ENCODE measurements at regions not wholly inside any gene's neighbourhood (a gene's known extent, or its start where the extent isn't known, plus 50 kb on each side); places are given as distances from the start of the nearest gene placed in this dataset.

- H3K27ac ChIP-seq (ENCODE audit: low read length), result no peak overlapping the region
- 80% methylated on average over 1 of the region's 1 CpG for WGBS (ENCODE audit: insufficient coverage, low lambda C conversion rate)
- no peaks in the 10 kb centered on the region for H3K27me3 ChIP-seq (ENCODE audit: control insufficient read depth, insufficient read depth, low read length)
- H3K36me3 ChIP-seq (ENCODE audit: control insufficient read depth, insufficient read depth, low read length), result no peaks in the 10 kb centered on the region
- H3K9me3 ChIP-seq (ENCODE audit: control insufficient read depth, low read depth, low read length), result no peaks in the 10 kb centered on the region
- DNase-seq, result no peak
- no peaks in the 10 kb centered on the region for H3K4me1 ChIP-seq (ENCODE audit: control insufficient read depth, insufficient read depth, low read length)
- H3K4me3 ChIP-seq (ENCODE audit: low read length), result no peak overlapping the region
Observed at GRCh38 chr2:23134726-23135125, 250.3 kb upstream of the KLHL29 start.

GRCh38 chr2:23135481-23136100, 249.4 kb upstream of the KLHL29 start:
- no peaks in the 10 kb centered on the region for H3K9me3 ChIP-seq (ENCODE audit: control insufficient read depth, low read depth, low read length)
- 40% methylated on average over 2 of the region's 9 CpGs for WGBS (ENCODE audit: insufficient coverage, low lambda C conversion rate)
- no peak overlapping the region for H3K27ac ChIP-seq (ENCODE audit: low read length)

GRCh38 chr2:23137166-23137565, 247.8 kb upstream of the KLHL29 start:
- no peak for DNase-seq
- H3K4me1 ChIP-seq (ENCODE audit: control insufficient read depth, insufficient read depth, low read length), result no peaks in the 10 kb centered on the region
- H3K36me3 ChIP-seq (ENCODE audit: control insufficient read depth, insufficient read depth, low read length), result no peaks in the 10 kb centered on the region
- no peak overlapping the region for H3K4me3 ChIP-seq (ENCODE audit: low read length)
- H3K9me3 ChIP-seq (ENCODE audit: control insufficient read depth, low read depth, low read length), result no peaks in the 10 kb centered on the region
- 83% methylated on average over 1 of the region's 2 CpGs for WGBS (ENCODE audit: insufficient coverage, low lambda C conversion rate)
- H3K27me3 ChIP-seq (ENCODE audit: control insufficient read depth, insufficient read depth, low read length), result no peaks in the 10 kb centered on the region
- no peak overlapping the region for H3K27ac ChIP-seq (ENCODE audit: low read length)

More at GRCh38 chr2:23135481-23136100, 249.4 kb upstream of the KLHL29 start:
- H3K36me3 ChIP-seq (ENCODE audit: control insufficient read depth, insufficient read depth, low read length), result no peaks in the 10 kb centered on the region
- no peak overlapping the region for H3K4me3 ChIP-seq (ENCODE audit: low read length)
- DNase-seq, result no peak
- no peaks in the 10 kb centered on the region for H3K4me1 ChIP-seq (ENCODE audit: control insufficient read depth, insufficient read depth, low read length)
- no peaks in the 10 kb centered on the region for H3K27me3 ChIP-seq (ENCODE audit: control insufficient read depth, insufficient read depth, low read length)

- no peaks in the 10 kb centered on the region for H3K27me3 ChIP-seq (ENCODE audit: control insufficient read depth, insufficient read depth, low read length)
- H3K4me1 ChIP-seq (ENCODE audit: control insufficient read depth, insufficient read depth, low read length), result no peaks in the 10 kb centered on the region
- no peaks in the 10 kb centered on the region for H3K36me3 ChIP-seq (ENCODE audit: control insufficient read depth, insufficient read depth, low read length)
- no CpG with 5 or more reads among the region's 4 CpGs for WGBS (ENCODE audit: insufficient coverage, low lambda C conversion rate)
- no peak overlapping the region for H3K27ac ChIP-seq (ENCODE audit: low read length)
- DNase-seq, result no peak
- H3K4me3 ChIP-seq (ENCODE audit: low read length), result no peak overlapping the region
- H3K9me3 ChIP-seq (ENCODE audit: control insufficient read depth, low read depth, low read length), result no peaks in the 10 kb centered on the region
Observed at GRCh38 chr2:23138701-23139100, 246.3 kb upstream of the KLHL29 start.

GRCh38 chr2:23145460-23145859, 239.5 kb upstream of the KLHL29 start:
- no peak overlapping the region for H3K4me3 ChIP-seq (ENCODE audit: low read length)
- no peaks in the 10 kb centered on the region for H3K27me3 ChIP-seq (ENCODE audit: control insufficient read depth, insufficient read depth, low read length)
- no peaks in the 10 kb centered on the region for H3K9me3 ChIP-seq (ENCODE audit: control insufficient read depth, low read depth, low read length)
- no peaks in the 10 kb centered on the region for H3K36me3 ChIP-seq (ENCODE audit: control insufficient read depth, insufficient read depth, low read length)
- DNase-seq, result no peak
- H3K4me1 ChIP-seq (ENCODE audit: control insufficient read depth, insufficient read depth, low read length), result no peaks in the 10 kb centered on the region
- no peak overlapping the region for H3K27ac ChIP-seq (ENCODE audit: low read length)

GRCh38 chr2:23146011-23146410, 239.0 kb upstream of the KLHL29 start:
- Histone ChIP-seq H3K36me3 (ENCODE audit: control insufficient read depth, insufficient read depth, low read length) (no peaks in the 10 kb centered on the region), H3K27me3 (ENCODE audit: control insufficient read depth, insufficient read depth, low read length) (no peaks in the 10 kb centered on the region)
- 100% methylated on average over 2 of the region's 2 CpGs for WGBS (ENCODE audit: insufficient coverage, low lambda C conversion rate)

GRCh38 chr2:23148342-23148741, 236.6 kb upstream of the KLHL29 start:
- H3K4me1 ChIP-seq (ENCODE audit: control insufficient read depth, insufficient read depth, low read length), result no peaks in the 10 kb centered on the region

More at GRCh38 chr2:23146011-23146410, 239.0 kb upstream of the KLHL29 start:
- no peak overlapping the region for H3K27ac ChIP-seq (ENCODE audit: low read length)
- DNase-seq, result no peak
- H3K9me3 ChIP-seq (ENCODE audit: control insufficient read depth, low read depth, low read length), result no peaks in the 10 kb centered on the region
- no peaks in the 10 kb centered on the region for H3K4me1 ChIP-seq (ENCODE audit: control insufficient read depth, insufficient read depth, low read length)
- no peak overlapping the region for H3K4me3 ChIP-seq (ENCODE audit: low read length)

GRCh38 chr2:23149777-23150176, 235.2 kb upstream of the KLHL29 start:
- WGBS (ENCODE audit: insufficient coverage, low lambda C conversion rate), result no CpG with 5 or more reads among the region's 2 CpGs
- Histone ChIP-seq H3K36me3 (ENCODE audit: control insufficient read depth, insufficient read depth, low read length) (no peaks in the 10 kb centered on the region), H3K4me3 (ENCODE audit: low read length) (no peak overlapping the region), H3K27me3 (ENCODE audit: control insufficient read depth, insufficient read depth, low read length) (no peaks in the 10 kb centered on the region), H3K4me1 (ENCODE audit: control insufficient read depth, insufficient read depth, low read length) (no peaks in the 10 kb centered on the region), H3K9me3 (ENCODE audit: control insufficient read depth, low read depth, low read length) (no peaks in the 10 kb centered on the region), H3K27ac (ENCODE audit: low read length) (no peak overlapping the region)
- DNase-seq, result no peak

More at GRCh38 chr2:23148342-23148741, 236.6 kb upstream of the KLHL29 start:
- WGBS (ENCODE audit: insufficient coverage, low lambda C conversion rate), result no CpG with 5 or more reads among the region's 3 CpGs
- Histone ChIP-seq H3K36me3 (ENCODE audit: control insufficient read depth, insufficient read depth, low read length) (no peaks in the 10 kb centered on the region), H3K4me3 (ENCODE audit: low read length) (no peak overlapping the region), H3K27ac (ENCODE audit: low read length) (no peak overlapping the region), H3K9me3 (ENCODE audit: control insufficient read depth, low read depth, low read length) (no peaks in the 10 kb centered on the region), H3K27me3 (ENCODE audit: control insufficient read depth, insufficient read depth, low read length) (no peaks in the 10 kb centered on the region)
- no peak for DNase-seq

GRCh38 chr2:23153484-23153883, 231.5 kb upstream of the KLHL29 start:
- no peak for DNase-seq

GRCh38 chr2:23155022-23155421, 230.0 kb upstream of the KLHL29 start:
- Histone ChIP-seq H3K4me3 (ENCODE audit: low read length) (no peak overlapping the region), H3K36me3 (ENCODE audit: control insufficient read depth, insufficient read depth, low read length) (no peaks in the 10 kb centered on the region), H3K27me3 (ENCODE audit: control insufficient read depth, insufficient read depth, low read length) (no peaks in the 10 kb centered on the region), H3K4me1 (ENCODE audit: control insufficient read depth, insufficient read depth, low read length) (no peaks in the 10 kb centered on the region), H3K27ac (ENCODE audit: low read length) (no peak overlapping the region), H3K9me3 (ENCODE audit: control insufficient read depth, low read depth, low read length) (no peaks in the 10 kb centered on the region)
- peak; percentile 14 to 50 for DNase-seq
- WGBS (ENCODE audit: insufficient coverage, low lambda C conversion rate), result no CpG with 5 or more reads among the region's 4 CpGs

More at GRCh38 chr2:23153484-23153883, 231.5 kb upstream of the KLHL29 start:
- Histone ChIP-seq H3K27ac (ENCODE audit: low read length) (no peak overlapping the region), H3K4me1 (ENCODE audit: control insufficient read depth, insufficient read depth, low read length) (no peaks in the 10 kb centered on the region), H3K27me3 (ENCODE audit: control insufficient read depth, insufficient read depth, low read length) (no peaks in the 10 kb centered on the region), H3K9me3 (ENCODE audit: control insufficient read depth, low read depth, low read length) (no peaks in the 10 kb centered on the region), H3K36me3 (ENCODE audit: control insufficient read depth, insufficient read depth, low read length) (no peaks in the 10 kb centered on the region), H3K4me3 (ENCODE audit: low read length) (no peak overlapping the region)
- no CpG with 5 or more reads among the region's 3 CpGs for WGBS (ENCODE audit: insufficient coverage, low lambda C conversion rate)

- DNase-seq, result peak; percentile 13 to 27
- Histone ChIP-seq H3K4me1 (ENCODE audit: control insufficient read depth, insufficient read depth, low read length) (no peaks in the 10 kb centered on the region), H3K4me3 (ENCODE audit: low read length) (no peak overlapping the region), H3K36me3 (ENCODE audit: control insufficient read depth, insufficient read depth, low read length) (no peaks in the 10 kb centered on the region), H3K27ac (ENCODE audit: low read length) (no peak overlapping the region), H3K27me3 (ENCODE audit: control insufficient read depth, insufficient read depth, low read length) (no peaks in the 10 kb centered on the region), H3K9me3 (ENCODE audit: control insufficient read depth, low read depth, low read length) (no peaks in the 10 kb centered on the region)
Observed at GRCh38 chr2:23157812-23158211, 227.2 kb upstream of the KLHL29 start.
